Keratinocyte (primary cell): ENCODE measurements at regions not wholly inside any gene's neighbourhood (a gene's known extent, or its start where the extent isn't known, plus 50 kb on each side); places are given as distances from the start of the nearest gene placed in this dataset.

Source experiments
- DNase-seq: peaks from one replicate; pipeline ENCODE4 v3.0.0-alpha.2; 2011; ENCODE audit warnings: low read depth, missing footprints, low spot score
- FAIRE-seq: peaks from 2 replicates; lab custom pipeline; 2011; peaks lifted over from hg19 to GRCh38; lab: Jason Lieb, UNC
- H2AFZ ChIP-seq: 2 replicates; pipeline ENCODE4 v1.6.0; 2012; ENCODE audit warnings: low read length, control low read depth, inconsistent platforms; ENCODE audit not compliant: control insufficient read depth
- H3K27ac ChIP-seq: 2 replicates; pipeline ENCODE4 v1.5.1; 2011; ENCODE audit warnings: low read length; ENCODE audit not compliant: control insufficient read depth, insufficient read depth
- H3K27me3 ChIP-seq: 3 replicates; pipeline ENCODE4 v1.6.0; 2011; ENCODE audit warnings: low read length; ENCODE audit not compliant: control insufficient read depth, insufficient read depth; ENCODE audit errors: extremely low read depth
- H3K36me3 ChIP-seq, 2 experiments: 2 replicates in 1 of 2; 3 replicates in 1 of 2; pipeline ENCODE4 v1.5.1; 2011; ENCODE audit warnings: low read length in 2 of 2, mild to moderate bottlenecking in 1 of 2; ENCODE audit not compliant: control insufficient read depth in 2 of 2, insufficient read depth in 2 of 2; ENCODE audit errors: extremely low read depth in 1 of 2
- H3K4me1 ChIP-seq: 3 replicates; pipeline ENCODE4 v1.5.1; 2011; ENCODE audit warnings: low read length; ENCODE audit not compliant: control insufficient read depth, insufficient read depth; ENCODE audit errors: extremely low read depth
- H3K4me2 ChIP-seq: 3 replicates; pipeline ENCODE4 v1.6.0; 2011; ENCODE audit warnings: low read depth, low read length; ENCODE audit not compliant: control insufficient read depth, insufficient read depth; ENCODE audit errors: extremely low read depth
- H3K4me3 ChIP-seq, 3 experiments: fragments of 200-600 bp in 1 of 3; sonication (generic) in 1 of 3; 2 replicates in 2 of 3; 3 replicates in 1 of 3; pipeline ENCODE4 v1.5.1; 2011 to 2016; ENCODE audit warnings: low read length in 3 of 3, mild to moderate bottlenecking in 3 of 3, control low read depth in 2 of 3, inconsistent platforms in 1 of 3, low read depth in 1 of 3, mixed read lengths in 1 of 3, mixed run types in 1 of 3, moderate library complexity in 1 of 3; ENCODE audit not compliant: control insufficient read depth in 2 of 3, insufficient read depth in 2 of 3; ENCODE audit errors: extremely low read depth in 1 of 3
- H3K79me2 ChIP-seq: 2 replicates; pipeline ENCODE4 v1.6.0; 2012; ENCODE audit warnings: low read length; ENCODE audit not compliant: control insufficient read depth, insufficient read depth
- H3K9ac ChIP-seq: 3 replicates; pipeline ENCODE4 v1.6.0; 2011; ENCODE audit warnings: low read length; ENCODE audit not compliant: control insufficient read depth, insufficient read depth; ENCODE audit errors: extremely low read depth
- H3K9me1 ChIP-seq: 3 replicates; pipeline ENCODE4 v1.6.0; 2011; ENCODE audit warnings: low read length; ENCODE audit not compliant: control insufficient read depth, insufficient read depth; ENCODE audit errors: extremely low read depth
- H3K9me3 ChIP-seq: 2 replicates; pipeline ENCODE4 v1.5.1; 2012; ENCODE audit warnings: low read depth, low read length; ENCODE audit not compliant: control insufficient read depth
- H4K20me1 ChIP-seq: 3 replicates; pipeline ENCODE4 v1.6.0; 2011; ENCODE audit warnings: low read length; ENCODE audit not compliant: control insufficient read depth, insufficient read depth; ENCODE audit errors: extremely low read depth
- EZH2 ChIP-seq: IDR thresholded peaks from one replicate; pipeline ENCODE4 v1.6.1; 2012; ENCODE audit warnings: inconsistent platforms, mild to moderate bottlenecking, low read length, moderate library complexity
- dilution Hi-C: fragments of 300-500 bp; cut with MboI; formaldehyde crosslinking; loops from one replicate; pipeline ENCODE4 v1.7.0; 2020; ENCODE audit warnings: low sequenced_read_pairs; ENCODE audit not compliant: extremely low pct_ligation_motif_present
- TF ChIP-seq, protein P1 (sequence below), 3 experiments: IDR thresholded peaks in 1 of 3; conservative IDR thresholded peaks in 1 of 3; optimal IDR thresholded peaks in 1 of 3; 2 replicates in 2 of 3; 3 replicates in 1 of 3; pipeline versions ENCODE3 to v1.5.1; 2011; ENCODE audit warnings: low read length in 3 of 3, mild to moderate bottlenecking in 3 of 3, moderate library complexity in 2 of 3, control low read depth in 1 of 3, inconsistent platforms in 1 of 3; ENCODE audit not compliant: insufficient read depth in 2 of 3; ENCODE audit errors: extremely low read depth in 1 of 3

DNA sequence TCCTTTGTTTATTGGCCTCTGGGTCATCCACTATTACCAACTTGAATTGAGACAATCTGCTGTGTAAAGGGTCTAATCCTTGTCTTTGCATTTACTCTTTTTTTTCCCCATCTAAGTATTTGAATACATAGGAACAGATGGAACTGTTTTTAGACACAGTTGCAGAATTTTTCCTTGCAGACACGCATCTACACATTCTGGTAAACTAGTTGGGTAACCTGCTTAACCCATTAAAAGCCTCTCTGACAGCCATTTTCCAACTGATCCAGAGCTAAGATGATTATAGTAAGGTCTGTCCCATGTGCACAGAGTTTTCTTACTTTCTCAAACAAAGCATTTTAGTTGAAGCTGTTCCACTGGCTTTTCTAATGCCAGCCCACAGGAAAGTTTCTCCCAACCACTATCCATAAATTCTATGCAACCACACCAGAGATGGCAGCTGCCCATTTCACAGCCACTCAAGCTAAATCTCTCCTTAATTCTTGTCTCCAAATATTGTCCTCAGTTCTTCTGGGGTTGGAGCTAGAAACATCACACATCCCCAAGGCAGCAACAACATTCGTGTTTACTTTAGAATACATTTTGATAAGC, 492.1 kb downstream of the MAFB start:
- Histone ChIP-seq H3K4me1 (no peaks in the 10 kb centered on the region), H3K27ac (no peak overlapping the region), H4K20me1 (no peaks in the 10 kb centered on the region), H3K79me2 (no peaks in the 10 kb centered on the region), H2AFZ (no peak overlapping the region), H3K9me3 (no peaks in the 10 kb centered on the region), H3K4me3 (no peak overlapping the region), H3K36me3 (no peaks in the 10 kb centered on the region), H3K9me1 (no peaks in the 10 kb centered on the region), H3K27me3 (no peaks in the 10 kb centered on the region), H3K9ac (no peak overlapping the region), H3K4me2 (no peak overlapping the region)
- FAIRE-seq (no peak), DNase-seq (no peak)
- dilution Hi-C loops: no loop called here
- TF ChIP-seq, protein P1, sequence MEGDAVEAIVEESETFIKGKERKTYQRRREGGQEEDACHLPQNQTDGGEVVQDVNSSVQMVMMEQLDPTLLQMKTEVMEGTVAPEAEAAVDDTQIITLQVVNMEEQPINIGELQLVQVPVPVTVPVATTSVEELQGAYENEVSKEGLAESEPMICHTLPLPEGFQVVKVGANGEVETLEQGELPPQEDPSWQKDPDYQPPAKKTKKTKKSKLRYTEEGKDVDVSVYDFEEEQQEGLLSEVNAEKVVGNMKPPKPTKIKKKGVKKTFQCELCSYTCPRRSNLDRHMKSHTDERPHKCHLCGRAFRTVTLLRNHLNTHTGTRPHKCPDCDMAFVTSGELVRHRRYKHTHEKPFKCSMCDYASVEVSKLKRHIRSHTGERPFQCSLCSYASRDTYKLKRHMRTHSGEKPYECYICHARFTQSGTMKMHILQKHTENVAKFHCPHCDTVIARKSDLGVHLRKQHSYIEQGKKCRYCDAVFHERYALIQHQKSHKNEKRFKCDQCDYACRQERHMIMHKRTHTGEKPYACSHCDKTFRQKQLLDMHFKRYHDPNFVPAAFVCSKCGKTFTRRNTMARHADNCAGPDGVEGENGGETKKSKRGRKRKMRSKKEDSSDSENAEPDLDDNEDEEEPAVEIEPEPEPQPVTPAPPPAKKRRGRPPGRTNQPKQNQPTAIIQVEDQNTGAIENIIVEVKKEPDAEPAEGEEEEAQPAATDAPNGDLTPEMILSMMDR (optimal IDR thresholded peaks at IDR 0.05 in 1 of 3, IDR thresholded peaks at IDR 0.05 in 1 of 3, conservative IDR thresholded peaks at IDR 0.05 in 1 of 3; ENCODE audit: extremely low read depth in 1 of 3, insufficient read depth in 2 of 3, low read length in 3 of 3): no peak
- no peak for TF ChIP-seq EZH2

DNA sequence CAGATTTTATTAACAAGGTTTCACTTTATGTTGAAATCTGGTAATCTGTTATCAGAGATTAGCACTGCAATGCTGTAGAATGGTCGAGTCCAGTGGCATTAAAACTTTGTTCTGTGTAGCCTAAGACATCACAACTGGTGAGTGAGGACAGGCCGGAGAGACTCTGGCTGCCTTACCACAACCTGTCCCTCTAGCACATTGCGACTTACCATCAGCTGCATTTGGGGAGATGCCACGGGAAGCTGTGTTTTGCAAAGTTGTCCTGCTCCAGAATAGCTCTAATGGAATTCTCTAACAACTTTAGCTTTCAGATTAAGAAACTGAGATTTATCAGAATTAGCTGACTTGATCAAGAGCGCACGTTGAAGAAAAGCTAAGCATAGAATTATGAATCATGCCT, 493.3 kb downstream of the MAFB start:
- DNase-seq (no peak), FAIRE-seq (no peak)
- no peaks in the 10 kb centered on the region for H3K79me2 ChIP-seq
- no peak overlapping the region for H3K4me3 ChIP-seq
- TF ChIP-seq EZH2: no peak
- TF ChIP-seq, protein P1 (optimal IDR thresholded peaks at IDR 0.05 in 1 of 3, IDR thresholded peaks at IDR 0.05 in 1 of 3, conservative IDR thresholded peaks at IDR 0.05 in 1 of 3; ENCODE audit: extremely low read depth in 1 of 3, insufficient read depth in 2 of 3, low read length in 3 of 3): no peak
- no peaks in the 10 kb centered on the region for H3K4me1 ChIP-seq
- no peaks in the 10 kb centered on the region for H3K9me1 ChIP-seq
- no peak overlapping the region for H3K27ac ChIP-seq
- H3K27me3 ChIP-seq: no peaks in the 10 kb centered on the region
- H2AFZ ChIP-seq: no peak overlapping the region
- H4K20me1 ChIP-seq: no peaks in the 10 kb centered on the region
- no peak overlapping the region for H3K9ac ChIP-seq
- H3K36me3 ChIP-seq: no peaks in the 10 kb centered on the region
- no peaks in the 10 kb centered on the region for H3K9me3 ChIP-seq
- H3K4me2 ChIP-seq: no peak overlapping the region
- dilution Hi-C loops: no loop called here
